Upper lobe of right lung (tissue), 1 donor: ENCODE measurements at regions not wholly inside any gene's neighbourhood (a gene's known extent, or its start where the extent isn't known, plus 50 kb on each side); places are given as distances from the start of the nearest gene placed in this dataset.
"Not testable (repeated sequence)": the region's sequence is repeated elsewhere in the genome, so short reads cannot be mapped to it uniquely, and the experiment has no call there.

Source experiments
- ATAC-seq: fragments of 200-7000 bp; cut with Tn5 transposase; one replicate; pipeline ENCODE4 v1.9.1; 2020; ENCODE audit warnings: mild to moderate bottlenecking, moderate library complexity
- DNase-seq: peaks from one replicate; pipeline ENCODE4 v3.0.0-alpha.2; 2020
- H3K27ac ChIP-seq: fragments of 200-600 bp; one replicate; pipeline ENCODE4 v1.8.0; 2022
- H3K27me3 ChIP-seq: fragments of 200-600 bp; one replicate; pipeline ENCODE4 v1.8.0; 2022; ENCODE audit warnings: mild to moderate bottlenecking
- H3K36me3 ChIP-seq: fragments of 200-600 bp; one replicate; pipeline ENCODE4 v1.8.0; 2022
- H3K4me1 ChIP-seq: fragments of 200-600 bp; one replicate; pipeline ENCODE4 v1.8.0; 2022
- H3K4me3 ChIP-seq: fragments of 200-600 bp; one replicate; pipeline ENCODE4 v1.8.0; 2022; ENCODE audit warnings: mild to moderate bottlenecking
- H3K9me3 ChIP-seq: fragments of 200-600 bp; one replicate; pipeline ENCODE4 v1.8.0; 2022
- intact Hi-C: fragments of 100-400 bp; cut with DNase I; formaldehyde crosslinking; loops from one replicate; pipeline ENCODE4 v1.11.0; 2022
- TF ChIP-seq, protein P1 (sequence below): fragments of 200-600 bp; IDR thresholded peaks from one replicate; pipeline ENCODE4 v1.8.0; 2022; ENCODE audit warnings: antibody characterized with exemption
- donor health status: DM: no; HTN: yes; CAD: no; lungs with severe emphysema.

DNA sequence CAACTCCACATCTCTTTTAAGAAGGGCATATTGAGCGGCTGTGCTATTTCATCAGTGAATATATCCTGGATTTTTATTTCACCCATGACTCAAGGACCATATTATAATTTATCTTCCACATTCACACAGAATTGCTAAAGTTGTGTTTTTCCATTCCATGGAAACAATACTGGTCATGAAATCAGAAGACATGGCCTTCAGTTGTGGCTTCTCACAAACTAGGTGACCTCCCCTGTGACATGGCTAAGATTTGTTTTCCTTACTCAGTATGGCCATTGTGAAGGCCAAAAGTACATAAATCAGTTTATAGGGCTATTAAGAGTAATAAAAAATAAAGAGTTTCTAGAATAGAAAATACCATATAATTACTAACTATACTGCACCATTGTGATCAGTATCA, 415.6 kb downstream of the OXSM start:
- DNase-seq (no peak), ATAC-seq (no peak)
- no peaks in the 10 kb centered on the region for H3K4me1 ChIP-seq
- TF ChIP-seq, protein P1, sequence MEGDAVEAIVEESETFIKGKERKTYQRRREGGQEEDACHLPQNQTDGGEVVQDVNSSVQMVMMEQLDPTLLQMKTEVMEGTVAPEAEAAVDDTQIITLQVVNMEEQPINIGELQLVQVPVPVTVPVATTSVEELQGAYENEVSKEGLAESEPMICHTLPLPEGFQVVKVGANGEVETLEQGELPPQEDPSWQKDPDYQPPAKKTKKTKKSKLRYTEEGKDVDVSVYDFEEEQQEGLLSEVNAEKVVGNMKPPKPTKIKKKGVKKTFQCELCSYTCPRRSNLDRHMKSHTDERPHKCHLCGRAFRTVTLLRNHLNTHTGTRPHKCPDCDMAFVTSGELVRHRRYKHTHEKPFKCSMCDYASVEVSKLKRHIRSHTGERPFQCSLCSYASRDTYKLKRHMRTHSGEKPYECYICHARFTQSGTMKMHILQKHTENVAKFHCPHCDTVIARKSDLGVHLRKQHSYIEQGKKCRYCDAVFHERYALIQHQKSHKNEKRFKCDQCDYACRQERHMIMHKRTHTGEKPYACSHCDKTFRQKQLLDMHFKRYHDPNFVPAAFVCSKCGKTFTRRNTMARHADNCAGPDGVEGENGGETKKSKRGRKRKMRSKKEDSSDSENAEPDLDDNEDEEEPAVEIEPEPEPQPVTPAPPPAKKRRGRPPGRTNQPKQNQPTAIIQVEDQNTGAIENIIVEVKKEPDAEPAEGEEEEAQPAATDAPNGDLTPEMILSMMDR, result no peak
- no peak overlapping the region for H3K27ac ChIP-seq
- intact Hi-C loops, result no loop called here
- H3K27me3 ChIP-seq, result no peaks in the 10 kb centered on the region
- no peaks in the 10 kb centered on the region for H3K9me3 ChIP-seq
- no peaks in the 10 kb centered on the region for H3K36me3 ChIP-seq
- H3K4me3 ChIP-seq, result no peak overlapping the region

DNA sequence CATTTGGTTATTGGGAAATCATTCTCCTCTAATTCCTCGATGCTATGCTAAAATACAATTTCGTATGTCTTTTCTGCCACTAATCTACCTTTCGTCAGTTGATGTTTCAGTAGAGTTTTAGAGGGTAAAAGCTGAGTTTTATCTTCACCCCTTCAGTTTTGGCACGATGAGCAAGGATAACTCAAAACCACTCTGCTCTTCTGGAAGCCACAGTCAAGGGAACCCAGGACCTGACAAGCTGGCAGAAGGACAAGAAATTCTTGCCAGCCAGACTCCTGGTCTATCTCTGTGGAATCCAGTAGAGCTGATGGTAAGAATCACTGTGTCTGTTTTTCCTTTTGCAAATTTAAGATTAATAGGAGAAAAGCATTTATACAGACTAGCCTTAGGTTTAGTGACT, 414.4 kb upstream of the LRRC3B start:
- ATAC-seq (no peak), DNase-seq (no peak)
- Histone ChIP-seq H3K27me3 (no peaks in the 10 kb centered on the region), H3K4me1 (no peaks in the 10 kb centered on the region), H3K36me3 (no peaks in the 10 kb centered on the region), H3K4me3 (no peak overlapping the region), H3K9me3 (peaks cover 3% of the 10 kb centered on the region), H3K27ac (no peak overlapping the region)
- TF ChIP-seq, protein P1, result no peak
- intact Hi-C loops, result no loop called here

DNA sequence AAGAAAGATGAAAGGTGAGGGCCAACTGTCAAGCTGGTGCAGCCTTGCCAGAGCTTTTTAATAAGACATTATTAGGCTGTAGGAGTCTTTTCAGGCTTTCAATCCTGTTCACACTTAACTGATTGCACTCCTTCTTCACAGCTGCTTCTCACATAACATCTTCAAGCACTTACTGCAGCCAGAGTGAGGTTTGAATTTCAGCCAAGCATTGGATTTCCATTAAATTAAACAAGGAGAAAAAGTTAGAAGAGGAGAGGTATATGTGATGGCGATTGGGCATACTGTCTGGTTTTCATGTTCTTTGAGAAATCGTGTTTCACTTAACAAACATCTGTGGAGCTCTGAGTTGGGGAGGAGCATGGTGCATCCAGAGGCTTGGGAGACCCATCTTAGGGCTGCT, 392.8 kb upstream of the LRRC3B start:
- no peak for DNase-seq
- Histone ChIP-seq H3K4me1 (no peaks in the 10 kb centered on the region), H3K27me3 (no peaks in the 10 kb centered on the region), H3K36me3 (no peaks in the 10 kb centered on the region), H3K9me3 (no peaks in the 10 kb centered on the region), H3K4me3 (no peak overlapping the region), H3K27ac (no peak overlapping the region)
- intact Hi-C loops, result no loop called here
- ATAC-seq, result no peak
- TF ChIP-seq, protein P1, result no peak

DNA sequence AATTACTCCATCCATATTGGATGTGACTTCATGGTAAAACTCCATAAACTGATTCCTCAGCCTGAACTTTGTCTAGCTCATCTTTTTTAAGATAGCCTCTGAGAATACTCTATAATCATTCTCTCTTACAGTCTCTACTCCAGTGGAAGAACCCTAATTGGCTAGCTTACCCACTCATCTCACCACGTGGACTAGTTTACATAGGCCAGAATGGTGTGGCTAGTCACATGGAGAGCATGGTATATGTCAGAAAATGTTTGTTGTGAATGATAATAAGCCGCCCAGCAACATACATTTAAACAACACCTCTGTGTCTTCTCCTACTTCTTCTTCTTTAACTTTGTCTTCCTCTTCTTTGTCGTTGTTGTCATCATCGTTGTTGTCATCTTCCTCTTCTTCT, 389.2 kb upstream of the LRRC3B start:
- H3K4me3 ChIP-seq, result no peak overlapping the region

DNA sequence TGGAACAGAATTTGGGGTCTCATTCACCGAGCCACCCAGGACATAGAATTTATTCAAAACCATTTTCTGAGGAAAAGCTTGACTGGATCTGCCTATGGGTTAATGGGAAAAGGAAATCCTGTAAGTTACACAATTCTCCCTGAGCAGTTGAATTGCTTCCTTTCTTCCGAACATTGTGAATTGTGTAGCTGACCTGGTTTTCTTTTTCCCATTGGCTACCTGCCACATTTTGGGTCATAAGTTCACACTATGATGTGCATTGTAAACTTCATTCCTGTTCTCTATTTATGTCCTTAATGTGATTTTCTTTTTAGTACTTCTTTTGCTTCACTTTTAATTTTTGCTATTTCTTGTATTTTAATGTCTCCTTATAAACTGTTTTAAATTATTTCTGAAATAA, 386.0 kb upstream of the LRRC3B start:
- no peak overlapping the region for H3K27ac ChIP-seq
- TF ChIP-seq, protein P1, result no peak
- DNase-seq, result no peak

More for the DNA sequence above, 389.2 kb upstream of the LRRC3B start:
- TF ChIP-seq, protein P1, result no peak
- no peaks in the 10 kb centered on the region for H3K9me3 ChIP-seq
- H3K36me3 ChIP-seq, result no peaks in the 10 kb centered on the region
- intact Hi-C loops, result no loop called here
- DNase-seq (no peak), ATAC-seq (no peak)
- H3K27me3 ChIP-seq, result no peaks in the 10 kb centered on the region
- H3K27ac ChIP-seq, result no peak overlapping the region
- peaks cover 3% of the 10 kb centered on the region for H3K4me1 ChIP-seq

DNA sequence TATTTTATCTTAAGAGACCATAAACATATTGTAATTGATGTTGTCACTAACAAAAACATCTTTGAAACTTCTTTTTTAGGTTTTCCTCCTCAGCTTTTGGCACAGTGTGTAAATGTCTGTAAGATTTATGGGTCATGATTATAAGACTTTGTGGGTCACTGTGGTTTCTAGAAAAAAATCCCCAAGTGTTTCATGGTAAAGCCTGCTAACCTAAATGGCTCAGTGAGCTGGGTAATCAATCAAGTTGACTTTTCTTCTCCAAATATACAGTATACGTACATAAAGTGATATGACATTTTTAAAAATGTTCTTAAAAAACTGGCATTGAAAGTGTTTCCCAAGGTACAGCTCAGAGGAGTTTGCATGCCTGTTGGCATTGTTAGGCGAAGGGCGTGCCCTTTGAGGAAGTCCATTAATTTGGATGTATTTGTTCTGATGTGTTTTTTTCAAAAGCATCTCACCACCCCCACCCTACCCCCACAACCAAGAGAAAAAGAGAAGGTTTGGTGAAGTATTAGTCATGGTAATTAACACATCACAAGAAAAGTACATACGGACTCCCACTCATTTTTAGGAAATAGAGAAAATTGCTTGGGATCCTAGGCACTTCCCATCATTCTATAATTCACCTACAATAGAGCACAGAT, 385.4 kb upstream of the LRRC3B start:
- intact Hi-C loops, result no loop called here
- H3K27me3 ChIP-seq, result no peaks in the 10 kb centered on the region
- no peaks in the 10 kb centered on the region for H3K9me3 ChIP-seq
- DNase-seq (no peak), ATAC-seq (no peak)
- no peaks in the 10 kb centered on the region for H3K36me3 ChIP-seq
- H3K27ac ChIP-seq, result no peak overlapping the region
- H3K4me1 ChIP-seq, result peaks cover 3% of the 10 kb centered on the region
- TF ChIP-seq, protein P1, result no peak
- no peak overlapping the region for H3K4me3 ChIP-seq

More for the DNA sequence above, 386.0 kb upstream of the LRRC3B start:
- ATAC-seq, result no peak
- Histone ChIP-seq H3K27me3 (no peaks in the 10 kb centered on the region), H3K9me3 (no peaks in the 10 kb centered on the region), H3K4me1 (peaks cover 3% of the 10 kb centered on the region), H3K36me3 (no peaks in the 10 kb centered on the region), H3K4me3 (no peak overlapping the region)
- intact Hi-C loops, result no loop called here

DNA sequence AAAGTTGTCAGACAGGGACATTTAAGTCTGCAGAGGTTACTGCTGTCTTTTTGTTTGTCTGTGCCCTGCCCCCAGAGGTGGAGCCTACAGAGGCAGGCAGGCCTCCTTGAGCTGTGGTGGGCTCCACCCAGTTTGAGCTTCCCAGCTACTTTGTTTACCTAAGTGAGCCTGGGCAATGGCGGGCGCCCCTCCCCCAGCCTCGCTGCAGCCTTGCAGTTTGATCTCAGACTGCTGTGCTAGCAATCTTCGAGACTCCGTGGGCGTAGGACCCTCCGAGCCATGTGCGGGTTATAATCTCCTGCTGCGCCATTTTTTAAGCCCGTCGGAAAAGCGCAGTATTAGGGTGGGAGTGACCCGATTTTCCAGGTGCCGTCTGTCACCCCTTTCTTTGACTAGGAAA, 378.0 kb upstream of the LRRC3B start:
- H3K27me3 ChIP-seq, H3K36me3 ChIP-seq, ATAC-seq, H3K4me3 ChIP-seq, H3K27ac ChIP-seq, H3K9me3 ChIP-seq, intact Hi-C loops, H3K4me1 ChIP-seq, DNase-seq: not testable (repeated sequence)
